Neural progenitor cell (in vitro differentiated cells): ENCODE measurements at regions not wholly inside any gene's neighbourhood (a gene's known extent, or its start where the extent isn't known, plus 50 kb on each side); places are given as distances from the start of the nearest gene placed in this dataset.

Experiments used
- DNase-seq: peaks from one replicate; pipeline ENCODE4 v3.0.0-alpha.2; 2016; ENCODE audit warnings: low spot score
- H2AFZ ChIP-seq: fragments of 200-600 bp; sonication (generic); replicated peaks from 2 replicates; pipeline ENCODE4 v1.6.1; 2016; ENCODE audit warnings: antibody characterized with exemption
- H3F3A ChIP-seq: fragments of 200-600 bp; sonication (generic); 2 replicates; pipeline ENCODE4 v1.6.1; 2016; ENCODE audit warnings: antibody characterized with exemption, low read depth
- H3K27ac ChIP-seq: fragments of 200-600 bp; sonication (generic); 2 replicates; pipeline ENCODE4 v1.5.1; 2016; ENCODE audit warnings: mild to moderate bottlenecking
- H3K27me3 ChIP-seq: fragments of 200-600 bp; sonication (generic); 2 replicates; pipeline ENCODE4 v1.6.1; 2016; ENCODE audit warnings: mild to moderate bottlenecking, moderate library complexity
- H3K36me3 ChIP-seq: fragments of 200-600 bp; sonication (generic); 2 replicates; pipeline ENCODE4 v1.5.1; 2016
- H3K4me1 ChIP-seq: fragments of 200-600 bp; sonication (generic); 2 replicates; pipeline ENCODE4 v1.6.1; 2016; ENCODE audit warnings: mixed run types
- H3K4me2 ChIP-seq: fragments of 200-600 bp; sonication (generic); 2 replicates; pipeline ENCODE4 v1.6.1; 2016
- H3K4me3 ChIP-seq: fragments of 200-600 bp; sonication (generic); 2 replicates; pipeline ENCODE4 v1.5.1; 2016
- H3K79me2 ChIP-seq: fragments of 200-600 bp; sonication (generic); 2 replicates; pipeline ENCODE4 v1.6.1; 2016; ENCODE audit warnings: low read depth
- H3K9ac ChIP-seq: fragments of 200-600 bp; sonication (generic); 2 replicates; pipeline ENCODE4 v1.6.1; 2016
- H3K9me3 ChIP-seq: fragments of 200-600 bp; sonication (generic); 2 replicates; pipeline ENCODE4 v1.5.1; 2016; ENCODE audit warnings: low read depth
- H4K20me1 ChIP-seq: fragments of 200-600 bp; sonication (generic); 2 replicates; pipeline ENCODE4 v1.6.1; 2016; ENCODE audit warnings: low read depth
- H3K27ac Mint-ChIP-seq: 3 replicates; pipeline ENCODE4 v1.8.0; 2021; ENCODE audit warnings: mixed read lengths
- H3K27me3 Mint-ChIP-seq: 2 replicates; pipeline ENCODE4 v1.8.0; 2022; ENCODE audit warnings: low read depth, mild to moderate bottlenecking, inconsistent platforms, moderate library complexity, mixed read lengths; ENCODE audit not compliant: insufficient read depth
- H3K36me3 Mint-ChIP-seq: 3 replicates; pipeline ENCODE4 v1.8.0; 2021; ENCODE audit warnings: mixed read lengths
- H3K4me1 Mint-ChIP-seq: 3 replicates; pipeline ENCODE4 v1.8.0; 2021; ENCODE audit warnings: mixed read lengths
- H3K4me3 Mint-ChIP-seq: 3 replicates; pipeline ENCODE4 v1.8.0; 2021; ENCODE audit warnings: mild to moderate bottlenecking, moderate library complexity, mixed read lengths
- H3K9me3 Mint-ChIP-seq: 3 replicates; pipeline ENCODE4 v1.8.0; 2020; ENCODE audit warnings: mixed read lengths
- CTCF ChIP-seq: fragments of 200-600 bp; sonication (generic); IDR thresholded peaks from 2 replicates; pipeline ENCODE4 v1.5.1; 2017; ENCODE audit warnings: antibody characterized with exemption, mild to moderate bottlenecking
- EZH2 ChIP-seq: fragments of 200-600 bp; sonication (generic); IDR thresholded peaks from 2 replicates; pipeline ENCODE4 v1.6.1; 2017; ENCODE audit warnings: antibody characterized with exemption, mild to moderate bottlenecking, moderate library complexity
- EZH2phosphoT487 ChIP-seq: fragments of 200-600 bp; sonication (generic); IDR thresholded peaks from 2 replicates; pipeline ENCODE4 v1.6.1; 2017; ENCODE audit warnings: antibody characterized with exemption

GRCh38 chr4:36919721-36920120 is 324.8 kb upstream of the NWD2 start:
- H4K20me1 ChIP-seq: no peaks in the 10 kb centered on the region
- H3K9me3 Mint-ChIP-seq: no peaks in the 10 kb centered on the region
- no peak overlapping the region for H2AFZ ChIP-seq
- no peaks in the 10 kb centered on the region for H3K79me2 ChIP-seq
- H3K4me3 Mint-ChIP-seq: no peak overlapping the region
- no peaks in the 10 kb centered on the region for H3K4me1 Mint-ChIP-seq
- no peak overlapping the region for H3K27ac Mint-ChIP-seq
- no peak for TF ChIP-seq CTCF
- no peak for TF ChIP-seq EZH2
- no peak for TF ChIP-seq EZH2phosphoT487
- no peak overlapping the region for H3K4me3 ChIP-seq
- no peaks in the 10 kb centered on the region for H3K27me3 Mint-ChIP-seq
- H3K36me3 Mint-ChIP-seq: no peaks in the 10 kb centered on the region
- no peak overlapping the region for H3K4me2 ChIP-seq
- DNase-seq: no peak
- H3F3A ChIP-seq: no peaks in the 10 kb centered on the region
- H3K9ac ChIP-seq: no peak overlapping the region
- no peaks in the 10 kb centered on the region for H3K4me1 ChIP-seq
- H3K36me3 ChIP-seq: no peaks in the 10 kb centered on the region
- no peaks in the 10 kb centered on the region for H3K27me3 ChIP-seq
- H3K27ac ChIP-seq: no peak overlapping the region
- H3K9me3 ChIP-seq: no peaks in the 10 kb centered on the region

- H3K36me3 ChIP-seq: no peaks in the 10 kb centered on the region
- Mint-ChIP-seq H3K9me3 (no peaks in the 10 kb centered on the region), H3K4me3 (no peak overlapping the region)
These were observed 322.9 kb upstream of the NWD2 start for GRCh38 chr4:36921476-36922216.

GRCh38 chr4:36930562-36931111 is 313.9 kb upstream of the NWD2 start:
- H3K4me2 ChIP-seq: no peak overlapping the region
- no peak overlapping the region for H3K4me3 ChIP-seq
- no peaks in the 10 kb centered on the region for H3K9me3 ChIP-seq
- Mint-ChIP-seq H3K27ac (no peak overlapping the region), H3K4me3 (no peak overlapping the region), H3K27me3 (no peaks in the 10 kb centered on the region), H3K36me3 (no peaks in the 10 kb centered on the region), H3K4me1 (no peaks in the 10 kb centered on the region), H3K9me3 (no peaks in the 10 kb centered on the region)
- H3K36me3 ChIP-seq: no peaks in the 10 kb centered on the region
- no peaks in the 10 kb centered on the region for H3F3A ChIP-seq
- no peaks in the 10 kb centered on the region for H4K20me1 ChIP-seq
- no peaks in the 10 kb centered on the region for H3K79me2 ChIP-seq
- H3K4me1 ChIP-seq: no peaks in the 10 kb centered on the region
- H3K27ac ChIP-seq: no peak overlapping the region
- TF ChIP-seq EZH2phosphoT487 (no peak), CTCF (no peak), EZH2 (no peak)
- no peak for DNase-seq
- H3K27me3 ChIP-seq: no peaks in the 10 kb centered on the region
- H2AFZ ChIP-seq: no peak overlapping the region
- no peak overlapping the region for H3K9ac ChIP-seq

More at GRCh38 chr4:36921476-36922216, 322.9 kb upstream of the NWD2 start:
- Histone ChIP-seq H3K27ac (no peak overlapping the region), H3K4me1 (no peaks in the 10 kb centered on the region), H3K9ac (no peak overlapping the region), H2AFZ (no peak overlapping the region), H4K20me1 (no peaks in the 10 kb centered on the region), H3K79me2 (no peaks in the 10 kb centered on the region), H3K4me2 (no peak overlapping the region), H3K4me3 (no peak overlapping the region), H3F3A (no peaks in the 10 kb centered on the region), H3K27me3 (no peaks in the 10 kb centered on the region), H3K9me3 (no peaks in the 10 kb centered on the region)
- H3K36me3 Mint-ChIP-seq: no peaks in the 10 kb centered on the region
- no peak for DNase-seq
- H3K27me3 Mint-ChIP-seq: no peaks in the 10 kb centered on the region
- H3K27ac Mint-ChIP-seq: no peak overlapping the region
- no peaks in the 10 kb centered on the region for H3K4me1 Mint-ChIP-seq
- TF ChIP-seq CTCF: no peak
- no peak for TF ChIP-seq EZH2
- no peak for TF ChIP-seq EZH2phosphoT487
